Cardiac fibroblast (primary cell): ENCODE measurements at regions not wholly inside any gene's neighbourhood (a gene's known extent, or its start where the extent isn't known, plus 50 kb on each side); places are given as distances from the start of the nearest gene placed in this dataset.

Experiments used
- DNase-seq, 2 donors: peaks; one replicate each; pipeline versions ENCODE4 v3.0.0 to v3.0.0-alpha.2; 2010; ENCODE audit warnings: low read depth in 2 of 2
- H3K4me3 ChIP-seq, 2 donors: replicated peaks in 1 of 2; 1 replicate in 1 of 2; 2 replicates in 1 of 2; pipeline ENCODE4 v1.5.1; 2011; ENCODE audit warnings: low read depth in 2 of 2, low read length in 2 of 2, mild to moderate bottlenecking in 2 of 2, moderate library complexity in 1 of 2
- CTCF ChIP-seq: IDR thresholded peaks from one replicate; pipeline ENCODE4 v1.5.1; 2011; ENCODE audit warnings: low read depth, mild to moderate bottlenecking, low read length, inconsistent platforms

- no peak overlapping the region for H3K4me3 ChIP-seq
- no peak for DNase-seq
- TF ChIP-seq CTCF, result no peak
Measured at GRCh38 chr9:31492229-31492628, 892.2 kb upstream of the ACO1 start.

- DNase-seq, result no peak
- no peak overlapping the region for H3K4me3 ChIP-seq
Measured at GRCh38 chr9:31500422-31500821, 884.0 kb upstream of the ACO1 start.

GRCh38 chr9:31519011-31519410 is 865.4 kb upstream of the ACO1 start:
- TF ChIP-seq CTCF, result no peak
- no peak overlapping the region for H3K4me3 ChIP-seq
- DNase-seq, result no peak

More at GRCh38 chr9:31500422-31500821, 884.0 kb upstream of the ACO1 start:
- TF ChIP-seq CTCF, result no peak

- H3K4me3 ChIP-seq, result no peak overlapping the region
- peak in 1 of 2 donors; percentile 1 for DNase-seq
- TF ChIP-seq CTCF, result no peak
Measured at GRCh38 chr9:31519424-31519823, 865.0 kb upstream of the ACO1 start.

- no peak overlapping the region for H3K4me3 ChIP-seq
- no peak for TF ChIP-seq CTCF
- DNase-seq, result peak; percentile 50 to 53
Measured at GRCh38 chr9:31519826-31520225, 864.6 kb upstream of the ACO1 start.

- no peak overlapping the region for H3K4me3 ChIP-seq
- DNase-seq, result no peak
- no peak for TF ChIP-seq CTCF
Measured at GRCh38 chr9:31520301-31521085, 864.0 kb upstream of the ACO1 start.

- peak in 1 of 2 donors; percentile 2 for DNase-seq
- TF ChIP-seq CTCF, result no peak
- no peak overlapping the region for H3K4me3 ChIP-seq
Measured at GRCh38 chr9:31535651-31536050, 848.8 kb upstream of the ACO1 start.
